SH-SY5Y (cell line): ENCODE measurements at regions not wholly inside any gene's neighbourhood (a gene's known extent, or its start where the extent isn't known, plus 50 kb on each side); places are given as distances from the start of the nearest gene placed in this dataset.

Experiments
- GATA2 ChIP-seq: IDR thresholded peaks from 2 replicates; pipeline ENCODE4 v1.6.1; 2011; ENCODE audit warnings: mild to moderate bottlenecking, low read depth, low read length
- GATA3 ChIP-seq: IDR thresholded peaks from 2 replicates; pipeline ENCODE4 v1.6.1; 2011; ENCODE audit warnings: low read depth, mild to moderate bottlenecking, low read length, moderate library complexity

DNA sequence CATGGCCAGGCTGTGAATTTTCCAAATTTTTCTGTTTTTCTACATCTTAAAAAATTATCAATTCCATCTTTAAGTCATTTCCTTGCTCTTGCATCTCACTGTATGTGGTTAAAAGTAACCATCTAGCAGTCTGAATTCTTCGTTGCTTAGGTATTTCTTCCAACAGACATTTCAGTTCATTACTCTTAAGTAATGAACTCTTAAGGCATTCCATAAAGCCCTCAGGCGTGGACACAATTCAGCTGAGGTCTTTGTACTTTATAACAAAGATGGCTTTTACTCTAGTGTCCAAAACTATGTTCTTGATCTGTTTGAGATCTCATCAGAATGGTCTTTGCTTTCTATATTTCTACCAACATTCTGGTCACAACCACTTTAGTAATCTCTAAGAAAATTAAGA is 253.9 kb upstream of the GCFC2 start:
- no peak for TF ChIP-seq GATA2
- TF ChIP-seq GATA3, result no peak

GRCh38 chr2:75960472-75961009 is 249.8 kb upstream of the GCFC2 start:
- TF ChIP-seq GATA2, result no peak
- TF ChIP-seq GATA3, result no peak

DNA sequence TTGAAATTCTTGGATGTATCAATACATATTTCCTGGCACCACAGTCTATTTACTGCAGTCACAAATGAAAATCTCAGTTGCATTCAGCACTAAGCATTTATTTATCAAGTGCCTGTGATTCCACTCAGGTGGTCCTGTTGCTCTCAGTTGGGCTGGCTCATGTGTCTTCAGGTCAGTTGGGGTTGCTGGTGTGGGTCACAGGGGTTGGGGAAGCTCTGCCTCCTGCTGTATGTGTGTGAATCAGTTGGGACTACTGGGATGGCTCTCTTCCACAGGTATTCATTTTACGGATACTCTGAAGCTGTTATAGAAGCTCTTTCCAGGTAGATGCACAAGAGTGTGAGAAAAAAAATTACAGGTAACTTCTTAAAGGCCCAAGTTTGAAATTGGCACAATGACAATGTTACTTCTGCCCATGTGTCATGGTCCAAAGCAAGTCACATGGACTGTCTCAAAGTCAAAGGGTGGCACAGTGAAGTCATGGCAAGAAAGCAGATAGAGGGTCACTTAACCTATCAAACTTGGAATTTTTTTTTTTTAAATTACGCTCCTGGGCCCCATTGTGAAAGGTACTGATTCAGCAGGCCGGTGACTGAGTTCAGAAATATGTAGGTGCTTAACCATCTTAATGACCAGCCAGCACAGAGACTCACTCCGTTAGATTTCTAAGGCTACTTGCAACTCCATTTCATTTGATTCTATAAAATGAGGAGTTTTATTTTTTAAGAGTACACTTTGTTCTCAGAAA is 249.2 kb upstream of the GCFC2 start:
- TF ChIP-seq GATA3, result no peak
- TF ChIP-seq GATA2, result no peak

DNA sequence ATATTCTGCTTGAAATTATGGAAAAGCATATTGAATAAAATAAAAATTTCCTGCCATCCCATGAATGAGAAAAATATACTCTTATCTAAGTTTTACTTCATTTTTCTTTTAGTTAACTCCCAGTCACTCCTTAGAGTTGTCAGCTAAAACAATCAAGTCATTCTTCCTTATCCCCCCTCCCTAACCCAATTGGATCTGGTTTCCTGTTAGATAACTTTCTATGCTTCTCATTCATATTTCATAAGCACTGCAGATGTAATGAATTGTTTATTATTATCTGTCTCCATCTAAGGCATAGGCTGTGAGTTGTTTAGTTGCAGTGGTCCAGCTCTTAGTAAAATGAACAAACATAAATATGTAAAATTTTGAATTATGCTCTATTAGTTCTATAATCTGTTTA is 244.0 kb upstream of the GCFC2 start:
- TF ChIP-seq GATA3, result no peak
- no peak for TF ChIP-seq GATA2

DNA sequence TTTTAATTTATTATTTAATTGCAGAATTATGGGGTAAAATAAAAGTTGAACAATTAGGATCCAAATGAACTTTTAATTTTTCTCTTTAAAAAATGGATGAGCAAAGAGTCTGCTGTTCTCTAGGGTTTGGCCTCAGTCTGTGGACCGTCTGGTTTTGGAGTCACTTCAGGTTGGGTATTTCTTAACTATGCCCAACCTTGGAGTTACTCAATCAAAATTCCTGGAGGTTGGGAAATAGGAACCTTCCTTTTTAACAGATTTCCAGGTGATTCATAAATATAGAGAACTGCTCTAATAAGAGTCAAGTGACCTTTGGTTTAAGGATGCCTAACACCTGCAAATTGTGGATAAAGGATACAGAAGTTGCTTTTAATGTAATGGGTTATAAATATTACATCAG is 241.5 kb upstream of the GCFC2 start:
- TF ChIP-seq GATA3 (no peak), GATA2 (no peak)

GRCh38 chr2:75949385-75950030 is 238.8 kb upstream of the GCFC2 start:
- no peak for TF ChIP-seq GATA3
- TF ChIP-seq GATA2, result no peak

DNA sequence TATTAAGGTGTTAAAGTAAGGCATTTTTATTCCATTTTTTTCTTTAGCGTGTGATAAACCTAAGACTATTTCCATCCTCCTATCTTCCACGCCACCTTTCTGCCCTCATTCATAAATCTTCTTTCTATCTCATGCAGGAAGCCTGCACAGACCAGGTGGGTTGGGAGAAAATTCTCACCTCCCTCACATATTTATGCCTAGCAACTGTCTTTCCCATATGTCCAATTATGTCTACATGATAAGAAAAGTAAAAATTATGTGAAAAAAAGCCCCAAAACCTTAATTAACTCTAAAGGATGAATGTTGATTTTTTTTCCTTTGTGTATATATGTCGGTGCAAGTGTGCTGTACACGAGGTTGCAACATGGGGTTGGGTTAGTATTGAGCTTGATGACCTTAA is 225.6 kb upstream of the GCFC2 start:
- TF ChIP-seq GATA3 (no peak), GATA2 (no peak)

- TF ChIP-seq GATA2, result no peak
- no peak for TF ChIP-seq GATA3
These were observed 222.3 kb upstream of the GCFC2 start for GRCh38 chr2:75932996-75933395.

GRCh38 chr2:75928093-75928492 is 217.4 kb upstream of the GCFC2 start:
- no peak for TF ChIP-seq GATA2
- no peak for TF ChIP-seq GATA3

DNA sequence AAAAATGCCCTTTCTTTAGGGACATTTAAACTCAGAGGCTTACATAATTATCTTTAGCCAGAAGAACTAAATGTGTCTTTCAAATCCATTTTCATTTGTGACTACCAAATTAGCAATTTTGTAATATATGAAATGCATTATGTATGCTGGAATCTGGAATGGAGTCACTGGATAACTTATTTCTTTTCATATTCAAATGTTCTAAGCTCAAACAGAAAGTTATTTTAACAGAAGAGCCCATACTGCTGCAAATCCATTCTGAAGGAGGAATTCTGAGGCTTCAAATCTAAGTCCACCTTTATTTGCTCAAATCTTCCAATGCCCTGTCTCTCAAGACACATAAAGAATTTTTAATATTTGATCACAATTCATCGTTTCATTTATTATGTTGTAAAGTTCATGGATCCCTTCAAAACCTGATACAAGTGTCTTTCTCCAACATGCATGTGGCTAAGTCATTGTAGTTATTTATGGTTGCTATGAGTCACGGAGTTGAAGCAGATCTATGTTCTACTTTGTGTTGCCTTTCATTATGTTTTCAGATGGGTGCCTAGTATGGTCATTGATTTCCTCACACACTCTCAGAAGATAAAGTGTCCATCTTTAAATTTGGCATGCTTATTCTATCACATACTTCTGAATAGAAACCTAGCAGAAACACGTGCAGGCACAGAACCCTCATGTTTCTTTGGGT is 214.8 kb upstream of the GCFC2 start:
- TF ChIP-seq GATA3, result no peak
- TF ChIP-seq GATA2, result no peak

- TF ChIP-seq GATA2, result no peak
- no peak for TF ChIP-seq GATA3
These were observed 211.5 kb upstream of the GCFC2 start for GRCh38 chr2:75922191-75922590.

DNA sequence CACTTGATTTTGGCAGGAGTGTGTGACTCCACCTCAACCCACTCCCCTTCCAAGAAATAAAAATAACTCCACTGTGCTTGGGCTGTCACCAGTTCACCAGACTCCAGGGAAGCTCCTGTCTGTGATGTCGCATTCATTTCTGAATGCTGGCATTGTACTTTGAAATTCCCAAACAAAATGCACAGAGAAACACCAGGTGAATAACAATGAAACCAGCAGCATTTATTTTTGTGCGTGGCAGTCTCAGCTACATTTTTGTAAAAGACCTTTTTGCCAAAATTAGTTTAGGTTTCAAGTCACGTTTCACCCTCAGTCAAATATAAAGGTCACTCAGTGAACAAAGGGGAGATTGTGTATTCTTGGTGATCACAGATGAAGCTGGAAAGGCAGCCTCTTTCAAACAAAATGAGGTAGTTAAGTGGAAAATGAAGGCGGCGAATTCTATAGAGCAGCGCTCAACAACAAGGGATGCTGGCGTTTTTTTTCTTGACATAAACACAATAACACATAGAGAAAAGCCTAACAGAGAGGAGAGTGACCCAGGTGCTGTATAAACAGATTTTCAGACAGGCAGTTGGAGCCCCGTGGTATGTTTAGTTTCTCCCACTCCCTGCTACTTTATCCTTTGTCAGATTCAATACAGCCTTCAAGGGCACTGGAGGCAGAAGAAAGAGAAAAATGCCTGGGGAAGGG is 210.3 kb upstream of the GCFC2 start:
- TF ChIP-seq GATA2 (no peak), GATA3 (no peak)

- TF ChIP-seq GATA2 (no peak), GATA3 (no peak)
These were observed 205.3 kb upstream of the GCFC2 start for GRCh38 chr2:75915851-75916634.
